Stimulated activated naive CD8-positive, alpha-beta T cell treated with anti-CD3 and anti-CD28 coated beads, Interleukin-15, amount 100 ng/mL, for 72 hours (primary cell): ENCODE measurements at regions not wholly inside any gene's neighbourhood (a gene's known extent, or its start where the extent isn't known, plus 50 kb on each side); places are given as distances from the start of the nearest gene placed in this dataset.
A peak's percentile ranks its signal among the peaks of the same experiment; 100 is the strongest.
"Not testable (repeated sequence)": the region's sequence is repeated elsewhere in the genome, so short reads cannot be mapped to it uniquely, and the experiment has no call there.

Source experiments
- ATAC-seq: fragments of 150-1000 bp; cut with Tn5 transposase; 2 replicates; pipeline ENCODE4 v1.10.0; 2021; ENCODE audit warnings: mild to moderate bottlenecking, moderate library complexity
- DNase-seq, 2 donors: peaks; one replicate each; pipeline ENCODE4 v3.0.0; 2021 to 2022
- H3K27ac Mint-ChIP-seq, 2 donors: one replicate each; pipeline ENCODE4 v1.8.0; 2022; ENCODE audit warnings: mild to moderate bottlenecking in 2 of 2, mixed read lengths in 2 of 2, moderate library complexity in 2 of 2
- H3K27me3 Mint-ChIP-seq: one replicate; pipeline ENCODE4 v1.8.0; 2022; ENCODE audit warnings: mixed read lengths
- H3K4me1 Mint-ChIP-seq: one replicate; pipeline ENCODE4 v1.8.0; 2022; ENCODE audit warnings: mild to moderate bottlenecking, mixed read lengths
- H3K4me3 Mint-ChIP-seq, 2 donors: one replicate each; pipeline ENCODE4 v1.8.0; 2022; ENCODE audit warnings: mild to moderate bottlenecking in 2 of 2, mixed read lengths in 2 of 2, moderate library complexity in 1 of 2
- H3K9me3 Mint-ChIP-seq, 2 donors: one replicate each; pipeline ENCODE4 v1.8.0; 2022; ENCODE audit warnings: mixed read lengths in 2 of 2

DNA sequence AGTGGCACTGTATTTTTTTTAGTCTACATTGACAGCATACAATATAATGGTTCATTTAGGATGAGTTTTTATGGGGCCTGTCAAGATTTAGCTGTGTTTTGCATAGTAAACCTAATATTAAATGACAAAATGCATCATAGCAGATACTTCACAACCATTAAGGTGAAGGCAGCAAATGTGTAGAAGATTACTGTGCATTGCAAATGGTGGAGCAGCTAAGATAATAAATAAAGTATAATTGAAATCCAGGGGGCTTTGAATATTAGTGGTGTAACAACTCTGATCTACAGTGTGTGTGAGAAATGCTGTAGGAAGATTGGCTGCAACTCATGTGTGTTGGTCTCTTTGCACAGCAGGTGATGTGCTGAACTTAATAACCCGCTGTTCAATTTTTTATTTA is 801.9 kb upstream of the CITED2 start:
- Mint-ChIP-seq H3K4me3 (no peak overlapping the region), H3K9me3 (peaks cover 6 to 7% of the 10 kb centered on the region in 2 donors), H3K4me1 (no peaks in the 10 kb centered on the region), H3K27me3 (no peaks in the 10 kb centered on the region), H3K27ac (no peak overlapping the region)
- DNase-seq (no peak), ATAC-seq (no peak)

DNA sequence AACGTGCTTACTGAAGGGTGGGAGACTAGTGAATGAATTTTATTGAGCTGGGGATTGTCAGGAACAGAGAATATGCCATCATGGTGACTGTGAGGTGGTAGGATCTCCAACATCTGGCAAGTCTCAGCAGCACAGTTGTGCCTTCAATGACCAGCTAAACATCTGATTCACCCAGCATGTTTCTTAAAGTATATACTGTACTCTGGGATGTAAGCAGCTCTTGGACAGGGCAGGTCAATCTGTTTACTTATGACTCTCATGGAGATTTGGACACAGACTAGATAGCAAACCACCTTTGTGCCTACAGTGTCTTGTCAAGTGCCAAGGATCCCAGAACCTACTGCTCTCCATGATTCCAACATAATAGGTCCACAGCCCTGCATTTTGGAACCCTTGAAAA is 801.0 kb upstream of the CITED2 start:
- DNase-seq (no peak), ATAC-seq (no peak)
- Mint-ChIP-seq H3K27me3 (no peaks in the 10 kb centered on the region), H3K27ac (peak overlapping the region in 1 of 2 donors; percentile 9), H3K9me3 (peaks cover 6 to 7% of the 10 kb centered on the region in 2 donors), H3K4me1 (no peaks in the 10 kb centered on the region), H3K4me3 (no peak overlapping the region)

DNA sequence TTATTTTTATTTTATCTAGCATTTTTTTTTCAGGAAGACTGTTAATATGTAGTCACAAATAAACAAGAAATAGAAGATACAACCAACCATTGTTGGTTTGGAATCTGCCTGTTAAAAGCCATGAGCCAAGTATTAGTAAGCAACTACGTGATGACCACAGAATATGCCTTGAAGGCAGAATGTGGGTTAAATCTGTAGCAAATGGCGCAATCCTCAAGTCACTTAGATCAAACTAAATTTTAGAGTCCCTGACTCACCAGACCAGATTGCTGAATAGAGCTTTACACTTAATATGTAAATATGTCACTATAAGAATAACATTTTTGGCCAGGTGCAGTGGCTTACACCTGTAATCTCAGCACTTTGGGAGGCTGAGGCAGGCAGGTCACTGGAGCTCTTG is 800.1 kb upstream of the CITED2 start:
- DNase-seq: no peak

DNA sequence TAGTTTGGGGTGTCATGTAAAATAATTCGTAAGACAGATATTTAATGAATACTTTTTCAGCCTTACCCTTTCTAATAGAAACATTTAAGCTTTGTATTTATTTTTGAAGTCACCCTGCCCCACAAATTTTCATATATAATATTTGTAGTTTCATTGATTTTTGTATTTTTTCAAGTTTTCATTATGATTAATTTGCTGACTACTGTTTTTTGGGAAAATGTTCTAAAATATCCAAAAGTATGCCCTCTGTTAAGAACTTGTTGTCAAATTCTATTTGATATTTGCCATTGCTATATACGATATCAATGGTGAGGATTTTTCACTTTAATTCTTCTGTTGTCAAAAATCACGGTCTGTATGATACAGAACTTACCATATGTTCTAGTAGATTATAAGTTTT is 793.9 kb upstream of the CITED2 start:
- DNase-seq: no peak
- H3K27ac Mint-ChIP-seq: no peak overlapping the region
- no peaks in the 10 kb centered on the region for H3K4me1 Mint-ChIP-seq
- ATAC-seq: no peak
- no peaks in the 10 kb centered on the region for H3K27me3 Mint-ChIP-seq
- H3K4me3 Mint-ChIP-seq: no peak overlapping the region
- H3K9me3 Mint-ChIP-seq: peaks cover 6 to 7% of the 10 kb centered on the region in 2 donors

More for the DNA sequence above, 800.1 kb upstream of the CITED2 start:
- Mint-ChIP-seq H3K27me3 (no peaks in the 10 kb centered on the region), H3K4me1 (no peaks in the 10 kb centered on the region), H3K9me3 (peaks cover 6 to 7% of the 10 kb centered on the region in 2 donors), H3K27ac (no peak overlapping the region), H3K4me3 (no peak overlapping the region)
- ATAC-seq: no peak

DNA sequence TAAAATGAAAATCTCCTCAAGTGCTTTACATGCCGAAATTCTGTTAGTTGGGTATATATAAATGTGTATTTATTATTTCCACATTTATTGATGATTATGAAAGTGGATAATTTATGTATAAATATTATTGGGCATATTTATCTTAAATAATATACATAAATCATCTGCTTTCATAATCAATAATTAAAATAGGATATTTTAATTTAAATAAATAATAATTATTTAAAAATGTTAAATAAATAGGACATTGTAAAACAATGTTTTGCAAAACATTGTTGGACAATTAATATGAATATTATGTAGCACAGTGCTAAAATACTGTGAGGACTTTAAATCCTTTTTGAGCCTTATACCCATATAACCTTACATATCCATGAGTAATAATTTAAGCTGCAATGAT is 786.5 kb upstream of the CITED2 start:
- Mint-ChIP-seq H3K9me3 (no peaks in the 10 kb centered on the region), H3K27ac (no peak overlapping the region), H3K27me3 (no peaks in the 10 kb centered on the region), H3K4me3 (no peak overlapping the region), H3K4me1 (no peaks in the 10 kb centered on the region)
- DNase-seq: no peak
- ATAC-seq: no peak

DNA sequence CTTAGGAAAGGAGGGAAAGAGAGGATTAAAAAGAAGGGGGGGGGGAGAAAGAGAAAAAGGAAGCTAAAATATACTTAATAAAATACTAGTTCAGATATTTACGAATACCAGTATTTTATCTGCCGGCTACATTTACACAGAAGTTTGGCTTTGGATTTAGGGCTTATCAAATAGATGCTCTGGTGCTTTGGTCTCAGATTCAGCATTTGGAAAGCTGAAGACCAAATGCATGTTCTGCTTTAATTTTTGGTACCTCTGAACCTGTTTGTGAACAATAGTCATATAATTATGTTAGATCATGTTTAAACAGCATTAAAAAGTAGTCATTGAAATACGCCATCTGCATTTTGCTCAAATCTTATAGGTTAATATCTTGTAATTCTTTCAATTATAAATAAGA is 786.0 kb upstream of the CITED2 start:
- DNase-seq: no peak
- Mint-ChIP-seq H3K4me1 (no peaks in the 10 kb centered on the region), H3K4me3 (no peak overlapping the region), H3K27me3 (no peaks in the 10 kb centered on the region), H3K27ac (no peak overlapping the region), H3K9me3 (no peaks in the 10 kb centered on the region)
- no peak for ATAC-seq

DNA sequence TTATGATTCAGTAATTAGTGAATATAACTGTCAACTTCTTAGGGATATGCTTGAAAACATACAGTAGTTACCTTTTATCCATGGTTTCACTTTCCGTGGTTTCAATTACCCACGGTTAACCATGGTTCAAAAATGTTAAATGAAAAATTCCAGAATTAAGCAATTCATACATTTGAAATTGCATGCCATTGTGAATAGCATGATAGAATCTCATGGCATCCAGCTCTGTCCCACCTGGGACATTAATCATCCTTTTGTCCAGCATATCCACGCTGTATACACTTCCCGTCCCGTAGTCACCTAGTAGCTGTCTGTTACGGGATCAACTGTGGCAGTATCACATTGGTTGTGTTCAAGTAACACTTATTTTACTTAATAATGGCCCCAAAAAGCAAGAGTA is 781.7 kb upstream of the CITED2 start:
- no peak overlapping the region for H3K4me3 Mint-ChIP-seq
- no peaks in the 10 kb centered on the region for H3K9me3 Mint-ChIP-seq
- ATAC-seq (no peak), DNase-seq (no peak)
- H3K27ac Mint-ChIP-seq: no peak overlapping the region
- no peaks in the 10 kb centered on the region for H3K27me3 Mint-ChIP-seq
- H3K4me1 Mint-ChIP-seq: no peaks in the 10 kb centered on the region

DNA sequence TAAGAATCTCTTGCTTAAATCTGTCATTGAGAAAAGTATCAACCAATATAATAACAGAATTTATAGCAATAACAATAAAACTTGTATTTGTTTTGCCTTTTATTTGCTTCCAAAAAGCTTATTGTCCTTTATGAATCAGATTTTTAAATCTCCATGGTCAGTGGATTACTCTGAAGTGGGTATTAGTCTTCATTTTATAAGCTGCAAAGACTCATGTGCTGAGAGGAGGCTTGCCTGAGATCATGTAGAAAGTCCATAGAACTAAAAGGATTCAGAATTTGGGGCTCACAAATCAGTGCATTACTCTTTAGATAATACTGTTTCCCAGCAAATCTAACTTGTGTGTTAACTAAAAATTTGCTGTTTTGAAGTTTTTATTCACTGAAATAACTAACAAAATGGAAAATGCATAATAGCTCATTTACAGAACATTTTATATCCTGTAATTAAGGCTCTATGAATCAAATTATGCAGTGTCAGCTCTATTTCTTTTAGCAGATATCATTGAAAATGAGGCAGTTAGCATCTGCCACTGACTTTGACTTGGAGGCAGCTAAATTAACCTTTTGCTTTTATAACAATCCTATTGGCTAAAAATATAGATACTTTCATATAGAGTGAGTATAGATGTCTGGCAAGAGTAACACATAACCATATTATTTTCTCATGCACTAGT is 781.1 kb upstream of the CITED2 start:
- DNase-seq: no peak
- no peak for ATAC-seq
- Mint-ChIP-seq H3K4me3 (no peak overlapping the region), H3K27me3 (no peaks in the 10 kb centered on the region), H3K4me1 (no peaks in the 10 kb centered on the region), H3K9me3 (no peaks in the 10 kb centered on the region), H3K27ac (no peak overlapping the region)

DNA sequence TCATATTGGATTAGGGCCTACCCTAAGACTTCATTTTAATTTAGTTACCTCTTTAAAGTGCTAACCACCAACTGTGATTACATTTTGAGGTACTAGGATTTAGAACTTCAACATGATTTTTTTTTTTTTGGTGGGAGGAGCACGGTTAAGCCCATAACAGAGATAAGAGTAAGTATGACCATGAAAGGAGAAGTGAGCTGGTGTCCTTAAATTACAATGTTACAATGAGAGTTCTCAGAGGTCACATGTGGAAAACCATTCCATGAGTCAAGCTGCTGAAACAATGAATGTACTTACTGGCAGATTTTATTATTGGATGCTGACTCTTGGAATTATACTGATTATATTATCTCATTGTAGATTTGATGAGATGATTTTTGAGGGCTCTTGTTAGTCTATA is 779.3 kb upstream of the CITED2 start:
- Mint-ChIP-seq H3K27me3 (no peaks in the 10 kb centered on the region), H3K9me3 (no peaks in the 10 kb centered on the region), H3K4me3 (no peak overlapping the region), H3K27ac (no peak overlapping the region), H3K4me1 (no peaks in the 10 kb centered on the region)
- ATAC-seq: no peak
- no peak for DNase-seq

DNA sequence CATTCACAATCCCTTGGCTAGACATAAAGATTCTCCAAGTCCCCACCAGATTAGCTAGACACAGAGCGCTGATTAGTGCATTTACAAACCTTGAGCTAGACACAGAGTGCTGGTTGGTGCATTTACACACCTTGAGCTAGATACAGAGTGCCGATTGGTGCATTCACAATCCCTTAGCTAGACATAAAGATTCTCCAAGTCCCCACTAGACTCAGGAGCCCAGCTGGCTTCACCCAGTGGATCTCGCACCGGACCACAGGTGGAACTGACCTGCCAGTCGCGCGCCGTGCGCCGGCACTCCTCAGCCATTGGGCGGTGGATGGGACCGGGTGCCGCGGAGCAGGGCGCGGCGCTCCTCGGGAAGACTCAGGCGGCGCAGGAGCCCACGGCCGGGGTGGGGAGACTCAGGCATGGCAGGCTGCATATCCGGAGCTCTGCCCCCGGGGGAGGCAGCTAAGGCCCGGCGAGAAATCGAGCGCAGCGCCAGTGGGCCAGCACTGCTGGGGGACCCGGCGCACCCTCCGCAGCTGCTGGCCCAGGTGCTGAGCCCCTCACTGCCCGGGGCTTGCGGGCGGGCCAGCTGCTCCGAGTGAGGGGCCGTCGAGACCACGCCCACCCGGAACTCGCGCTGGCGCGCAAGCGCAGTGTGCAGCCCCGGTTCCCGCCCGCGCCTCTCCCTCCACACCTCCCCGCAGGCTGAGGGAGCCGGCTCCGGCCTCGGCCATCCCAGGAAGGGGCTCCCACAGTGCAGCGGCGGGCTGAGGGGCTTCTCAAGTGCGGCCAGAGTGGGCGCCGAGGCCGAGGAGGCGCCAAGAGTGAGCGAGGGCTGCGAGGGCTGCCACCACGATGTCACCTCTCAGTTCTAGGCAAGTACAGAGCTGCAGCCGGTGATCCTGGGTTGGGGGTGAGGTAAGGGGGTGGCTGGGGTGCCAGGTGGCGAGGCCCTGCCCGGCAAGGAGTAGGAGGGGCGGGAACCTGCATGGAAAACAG is 773.7 kb upstream of the CITED2 start:
- H3K9me3 Mint-ChIP-seq, DNase-seq, H3K27me3 Mint-ChIP-seq, H3K4me1 Mint-ChIP-seq, H3K4me3 Mint-ChIP-seq, H3K27ac Mint-ChIP-seq: not testable (repeated sequence)
- ATAC-seq: peak; percentile 53

DNA sequence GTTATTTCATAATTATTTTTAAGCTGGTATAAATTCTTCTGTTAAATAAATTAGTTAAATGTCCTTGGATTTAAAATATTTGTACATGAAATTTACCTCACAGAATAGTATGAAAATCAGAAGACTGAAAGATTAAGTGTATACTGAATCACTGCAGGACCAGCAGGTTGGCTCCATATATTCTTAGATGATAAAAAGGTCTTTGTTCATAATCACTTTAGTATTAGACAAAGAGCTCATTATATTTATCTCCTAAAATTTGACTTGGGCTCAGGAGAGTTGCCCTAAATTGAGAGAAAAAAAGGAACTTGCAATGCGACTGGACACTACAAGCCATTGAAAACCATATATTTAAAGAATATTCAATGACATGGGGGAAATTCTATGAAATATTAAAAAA is 766.4 kb upstream of the CITED2 start:
- H3K4me3 Mint-ChIP-seq: no peak overlapping the region
- no peak for ATAC-seq
- H3K27ac Mint-ChIP-seq: no peak overlapping the region
- no peaks in the 10 kb centered on the region for H3K4me1 Mint-ChIP-seq
- H3K9me3 Mint-ChIP-seq: no peaks in the 10 kb centered on the region
- DNase-seq: no peak
- no peaks in the 10 kb centered on the region for H3K27me3 Mint-ChIP-seq

DNA sequence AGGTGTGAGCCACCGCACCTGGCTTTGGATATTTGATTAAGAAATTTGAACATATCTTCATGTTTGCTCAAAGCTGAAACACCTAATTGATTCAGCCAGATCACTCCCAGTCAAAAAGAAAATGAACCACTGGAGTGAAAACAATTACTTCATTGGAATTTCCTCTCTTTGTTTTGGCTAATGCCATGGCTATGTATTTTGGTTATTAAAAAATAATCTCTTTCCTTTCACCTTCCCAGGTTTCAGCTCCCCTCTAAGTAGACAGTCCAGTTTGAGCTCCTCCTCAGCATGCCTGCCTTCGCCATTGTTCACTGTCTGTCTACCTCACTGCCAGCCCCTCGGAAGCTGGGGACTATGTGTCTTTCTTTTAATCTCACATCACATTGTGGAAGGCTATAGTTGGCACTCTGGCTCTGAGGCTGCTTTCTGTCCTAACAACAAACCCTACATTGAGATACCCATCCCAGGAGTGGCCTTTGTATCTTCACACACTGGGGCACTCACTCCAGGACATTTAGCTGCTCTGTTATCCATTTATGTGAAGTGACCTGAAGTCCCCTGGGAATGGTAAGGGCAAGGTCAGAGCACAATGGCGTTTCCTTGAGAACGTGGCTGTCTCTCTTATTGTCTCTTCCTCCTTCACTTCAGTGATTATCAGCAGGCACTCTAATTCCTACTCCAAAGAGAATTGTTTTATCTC is 764.0 kb upstream of the CITED2 start:
- Mint-ChIP-seq H3K4me3 (no peak overlapping the region), H3K27ac (no peak overlapping the region), H3K4me1 (no peaks in the 10 kb centered on the region), H3K9me3 (no peaks in the 10 kb centered on the region), H3K27me3 (no peaks in the 10 kb centered on the region)
- no peak for ATAC-seq
- DNase-seq: no peak

DNA sequence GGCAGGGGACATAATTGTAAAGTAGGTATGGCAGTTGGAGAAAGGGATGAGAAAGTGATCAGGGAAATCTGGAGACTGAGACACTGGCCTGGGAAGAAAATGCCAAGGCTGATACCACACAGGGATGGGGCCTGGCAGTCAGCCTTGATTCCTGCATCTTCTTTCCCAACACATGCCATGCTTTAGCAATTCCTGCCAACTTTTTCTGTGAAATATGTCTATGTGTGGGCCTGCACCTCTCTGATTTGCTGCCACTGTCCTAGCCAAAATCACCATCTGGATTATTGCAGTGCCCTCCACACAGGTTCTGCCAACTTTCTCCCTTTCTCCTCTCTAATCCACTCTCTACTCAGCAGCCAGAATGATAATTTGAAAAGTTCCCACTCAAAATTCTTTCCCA is 759.8 kb upstream of the CITED2 start:
- Mint-ChIP-seq H3K9me3 (peaks cover 13 to 14% of the 10 kb centered on the region in 2 donors), H3K27ac (no peak overlapping the region), H3K4me1 (no peaks in the 10 kb centered on the region), H3K4me3 (no peak overlapping the region), H3K27me3 (no peaks in the 10 kb centered on the region)
- DNase-seq: no peak
- no peak for ATAC-seq

DNA sequence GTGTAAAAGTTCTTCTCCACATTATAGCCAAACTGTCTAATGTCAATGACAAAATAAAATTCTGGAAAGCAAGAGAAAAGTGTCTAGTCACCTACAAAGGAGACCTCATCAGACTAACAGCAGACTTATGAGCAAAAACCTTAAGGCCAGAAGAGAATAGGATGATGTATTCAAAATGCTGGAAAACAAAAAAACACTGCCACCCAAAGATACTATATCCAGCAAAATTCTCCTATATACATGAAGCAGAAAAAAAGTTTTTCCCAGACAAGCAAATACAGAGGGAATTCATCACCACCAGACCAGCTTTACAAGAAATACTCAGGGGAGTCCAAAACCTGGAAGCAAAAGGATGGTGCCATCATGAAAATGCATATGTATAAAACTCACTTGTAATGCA is 755.6 kb upstream of the CITED2 start:
- ATAC-seq: no peak

DNA sequence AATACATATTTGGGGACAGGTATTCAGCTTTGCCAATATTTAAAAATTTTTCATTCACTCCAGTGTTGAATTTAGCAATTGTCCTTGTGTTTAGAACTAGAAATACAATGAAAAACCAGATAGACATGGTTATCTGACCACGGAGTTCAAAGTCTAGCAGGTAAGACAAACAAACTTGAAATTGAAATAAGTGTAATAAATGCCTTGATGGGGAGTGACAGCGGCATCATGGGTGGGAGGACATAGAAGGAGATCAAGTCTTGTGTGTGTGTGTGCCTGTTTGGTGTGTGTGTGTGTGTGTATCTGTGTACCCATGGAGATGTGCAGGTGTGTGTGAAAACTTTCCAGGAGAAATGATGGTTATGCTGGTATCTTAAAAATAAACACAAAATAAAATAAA is 750.0 kb upstream of the CITED2 start:
- no peak for ATAC-seq
- peaks cover 16 to 18% of the 10 kb centered on the region in 2 donors for H3K9me3 Mint-ChIP-seq

More for the DNA sequence above, 755.6 kb upstream of the CITED2 start:
- no peak for DNase-seq
- Mint-ChIP-seq H3K4me1 (no peaks in the 10 kb centered on the region), H3K4me3 (no peak overlapping the region), H3K27ac (no peak overlapping the region), H3K9me3 (peaks cover 25 to 29% of the 10 kb centered on the region in 2 donors), H3K27me3 (no peaks in the 10 kb centered on the region)

DNA sequence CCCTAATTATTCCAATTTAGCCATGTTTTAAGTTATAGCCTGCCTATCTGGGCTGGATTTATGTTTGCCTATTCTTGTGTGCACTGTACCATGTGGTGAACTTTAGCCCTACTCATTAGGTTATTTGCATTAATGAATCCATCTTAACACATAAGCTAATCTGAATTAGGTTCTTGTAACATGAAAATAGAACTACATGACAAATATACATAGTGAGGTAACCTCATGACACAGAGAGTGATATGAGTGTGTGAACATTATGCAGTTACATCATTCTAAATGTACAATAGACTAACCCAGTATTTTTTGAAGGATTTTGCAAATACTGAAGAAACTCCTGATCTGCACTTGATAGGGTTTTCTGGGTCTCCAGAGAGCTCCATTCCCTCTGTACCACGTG is 733.7 kb upstream of the CITED2 start:
- no peak for DNase-seq
- ATAC-seq: no peak
- no peaks in the 10 kb centered on the region for H3K27me3 Mint-ChIP-seq
- H3K9me3 Mint-ChIP-seq: no peaks in the 10 kb centered on the region
- no peaks in the 10 kb centered on the region for H3K4me1 Mint-ChIP-seq
- no peak overlapping the region for H3K27ac Mint-ChIP-seq
- no peak overlapping the region for H3K4me3 Mint-ChIP-seq

More for the DNA sequence above, 750.0 kb upstream of the CITED2 start:
- no peak for DNase-seq
- Mint-ChIP-seq H3K4me3 (no peak overlapping the region), H3K27me3 (no peaks in the 10 kb centered on the region), H3K4me1 (no peaks in the 10 kb centered on the region), H3K27ac (no peak overlapping the region)
